GM23338 (cell line): ENCODE measurements at regions not wholly inside any gene's neighbourhood (a gene's known extent, or its start where the extent isn't known, plus 50 kb on each side); places are given as distances from the start of the nearest gene placed in this dataset.

ENCODE experiments used
- ATAC-seq: fragments of 200-7000 bp; cut with Tn5 transposase; 3 replicates; pipeline ENCODE4 v1.9.1; 2020
- DNase-seq: peaks from one replicate; pipeline ENCODE4 v3.0.0-alpha.2; 2015; ENCODE audit warnings: low spot score
- H2AFZ ChIP-seq: fragments of 200-600 bp; sonication (generic); 2 replicates; pipeline ENCODE4 v1.8.0; 2016; ENCODE audit warnings: antibody characterized with exemption, mild to moderate bottlenecking, moderate library complexity
- H3F3A ChIP-seq: fragments of 200-600 bp; sonication (generic); replicated peaks from 2 replicates; pipeline ENCODE4 v1.8.0; 2017; ENCODE audit warnings: antibody characterized with exemption, mixed run types, low read depth
- H3K27ac ChIP-seq: fragments of 200-600 bp; sonication (generic); 2 replicates; pipeline ENCODE4 v1.6.1; 2016; ENCODE audit warnings: low read depth
- H3K27me3 ChIP-seq: fragments of 200-600 bp; sonication (generic); 2 replicates; pipeline ENCODE4 v1.8.0; 2016; ENCODE audit warnings: mild to moderate bottlenecking, mixed run types, moderate library complexity; ENCODE audit not compliant: insufficient read depth
- H3K36me3 ChIP-seq: fragments of 200-600 bp; sonication (generic); 2 replicates; pipeline ENCODE4 v1.8.0; 2016; ENCODE audit warnings: mild to moderate bottlenecking; ENCODE audit not compliant: insufficient read depth
- H3K4me1 ChIP-seq: fragments of 200-600 bp; sonication (generic); 2 replicates; pipeline ENCODE4 v1.8.0; 2016; ENCODE audit warnings: mild to moderate bottlenecking, moderate library complexity; ENCODE audit not compliant: insufficient read depth
- H3K4me2 ChIP-seq: fragments of 200-600 bp; sonication (generic); 2 replicates; pipeline ENCODE4 v1.7.1; 2017; ENCODE audit warnings: mixed run types
- H3K4me3 ChIP-seq: fragments of 200-600 bp; sonication (generic); 2 replicates; pipeline ENCODE4 v1.6.1; 2016; ENCODE audit warnings: mixed run types
- H3K79me2 ChIP-seq: fragments of 200-600 bp; sonication (generic); replicated peaks from 2 replicates; pipeline ENCODE4 v1.8.0; 2017; ENCODE audit warnings: mild to moderate bottlenecking; ENCODE audit not compliant: insufficient read depth
- H3K9me2 ChIP-seq: fragments of 200-600 bp; sonication (generic); 2 replicates; pipeline ENCODE4 v1.8.0; 2017; ENCODE audit not compliant: insufficient read depth
- H4K20me1 ChIP-seq: fragments of 200-600 bp; sonication (generic); replicated peaks from 2 replicates; pipeline ENCODE4 v1.8.0; 2017; ENCODE audit warnings: mild to moderate bottlenecking; ENCODE audit not compliant: insufficient read depth
- H3K27ac Mint-ChIP-seq: 2 replicates; pipeline ENCODE4 v1.8.0; 2020; ENCODE audit warnings: inconsistent platforms, mild to moderate bottlenecking, moderate library complexity, mixed read lengths
- H3K27me3 Mint-ChIP-seq: 3 replicates; pipeline ENCODE4 v1.8.0; 2022; ENCODE audit warnings: low read depth, mild to moderate bottlenecking, moderate library complexity, mixed read lengths, inconsistent platforms; ENCODE audit not compliant: insufficient read depth, poor library complexity
- H3K36me3 Mint-ChIP-seq: 3 replicates; pipeline ENCODE4 v1.8.0; 2021; ENCODE audit warnings: low read depth, mild to moderate bottlenecking, inconsistent platforms, moderate library complexity, mixed read lengths
- H3K4me1 Mint-ChIP-seq: 3 replicates; pipeline ENCODE4 v1.8.0; 2020; ENCODE audit warnings: mild to moderate bottlenecking, inconsistent platforms, mixed read lengths
- H3K4me3 Mint-ChIP-seq: 3 replicates; pipeline ENCODE4 v1.8.0; 2021; ENCODE audit warnings: moderate library complexity, mild to moderate bottlenecking, inconsistent platforms, mixed read lengths
- H3K9me3 Mint-ChIP-seq: 3 replicates; pipeline ENCODE4 v1.8.0; 2020; ENCODE audit warnings: moderate library complexity, mild to moderate bottlenecking, inconsistent platforms, mixed read lengths
- EZH2phosphoT487 ChIP-seq: fragments of 200-600 bp; sonication (generic); IDR thresholded peaks from one replicate; pipeline ENCODE4 v1.8.1; 2018; ENCODE audit warnings: antibody characterized with exemption; ENCODE audit not compliant: unreplicated experiment
- NANOG ChIP-seq: IDR thresholded peaks from 2 replicates; pipeline ENCODE4 v1.6.1; 2016; ENCODE audit warnings: antibody characterized with exemption, borderline replicate concordance
- POLR2AphosphoS5 ChIP-seq: IDR thresholded peaks from 2 replicates; pipeline ENCODE4 v1.6.1; 2016; ENCODE audit warnings: antibody characterized with exemption, low read depth
- STAT1 ChIP-seq: IDR thresholded peaks from one replicate; pipeline ENCODE4 v1.6.1; 2016; ENCODE audit warnings: antibody characterized with exemption; ENCODE audit not compliant: unreplicated experiment
- ZNF331 ChIP-seq: fragments of 250-450 bp; sonication (Bioruptor Pico); IDR thresholded peaks from 2 replicates; pipeline ENCODE4 v1.5.0; 2020; ENCODE audit warnings: low read depth, mild to moderate bottlenecking, moderate library complexity
- ZNF462 ChIP-seq: fragments of 250-450 bp; sonication (Bioruptor Pico); IDR thresholded peaks from 2 replicates; pipeline ENCODE4 v1.5.0; 2020; ENCODE audit warnings: mild to moderate bottlenecking, moderate library complexity
- TF ChIP-seq, protein P1 (sequence below): IDR thresholded peaks from one replicate; pipeline ENCODE4 v1.6.1; 2018; ENCODE audit warnings: antibody characterized with exemption; ENCODE audit not compliant: unreplicated experiment

DNA sequence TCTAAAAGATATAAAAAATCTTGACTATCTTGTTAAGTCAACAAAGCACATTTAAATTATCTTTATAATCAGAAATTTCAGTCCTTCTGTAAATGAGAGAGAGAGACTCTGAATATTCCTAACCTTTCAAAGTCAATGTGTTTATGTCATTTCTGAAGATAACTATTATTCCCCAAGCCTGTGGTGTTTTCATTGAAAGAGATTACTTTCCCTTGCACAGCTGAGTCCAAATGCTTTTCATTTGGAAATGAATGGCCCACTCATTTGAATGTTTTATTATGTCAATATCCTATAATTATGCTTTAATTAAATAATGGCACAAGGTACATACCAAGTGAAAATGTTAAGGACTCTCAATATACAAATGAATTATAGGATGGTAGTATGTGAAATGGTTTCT lies 680.0 kb upstream of the DPPA4 start:
- H3K27me3 Mint-ChIP-seq: peaks cover 1% of the 10 kb centered on the region
- H3K9me3 Mint-ChIP-seq: peaks cover 11% of the 10 kb centered on the region
- 0 out of 2 replicates have a peak overlapping the region, but pooled peaks have one; percentile 8 for H3K4me3 ChIP-seq
- no peaks in the 10 kb centered on the region for H3K9me2 ChIP-seq
- H3K4me1 ChIP-seq: peaks cover 42% of the 10 kb centered on the region
- peaks cover 43% of the 10 kb centered on the region for H3K4me1 Mint-ChIP-seq
- no peaks in the 10 kb centered on the region for H4K20me1 ChIP-seq
- DNase-seq: no peak
- ATAC-seq: no peak
- H2AFZ ChIP-seq: no peak overlapping the region
- H3F3A ChIP-seq: no peaks in the 10 kb centered on the region
- H3K4me2 ChIP-seq: peak overlapping the region; percentile 69
- no peaks in the 10 kb centered on the region for H3K36me3 ChIP-seq
- H3K27me3 ChIP-seq: no peaks in the 10 kb centered on the region
- no peaks in the 10 kb centered on the region for H3K79me2 ChIP-seq
- H3K4me3 Mint-ChIP-seq: no peak overlapping the region
- H3K27ac Mint-ChIP-seq: peak overlapping the region; percentile 82
- no peak overlapping the region; the same call in 1 of the 2 replicates for H3K27ac ChIP-seq
- no peak for TF ChIP-seq POLR2AphosphoS5
- TF ChIP-seq STAT1: no peak
- no peak for TF ChIP-seq ZNF462 (CRISPR knock-in tag)
- no peak for TF ChIP-seq EZH2phosphoT487
- TF ChIP-seq NANOG: peak; percentile 71; the same call in 1 of the 2 replicates
- H3K36me3 Mint-ChIP-seq: peaks cover 11% of the 10 kb centered on the region

DNA sequence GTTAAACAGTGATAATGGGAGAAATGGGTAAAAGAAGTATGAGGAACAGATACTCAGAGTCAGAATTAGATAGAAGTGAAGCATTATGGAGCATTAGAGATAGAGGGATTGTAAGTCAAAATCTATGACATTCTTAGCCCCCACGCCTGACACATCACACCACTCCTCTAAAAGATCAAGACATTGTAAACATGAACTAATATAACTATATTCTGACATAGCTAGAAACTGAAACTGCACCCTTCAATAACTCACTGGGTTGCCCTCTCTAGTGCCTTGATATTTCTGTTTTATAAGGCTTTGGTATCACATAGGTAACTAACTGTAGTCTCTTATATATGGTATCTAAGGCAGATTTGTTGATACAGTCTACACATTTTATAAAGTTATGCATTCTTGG lies 684.3 kb upstream of the DPPA4 start:
- no peaks in the 10 kb centered on the region for H4K20me1 ChIP-seq
- no peaks in the 10 kb centered on the region for H3K79me2 ChIP-seq
- H3K9me3 Mint-ChIP-seq: peaks cover 22% of the 10 kb centered on the region
- no peaks in the 10 kb centered on the region; the same call in 1 of the 2 replicates for H3K9me2 ChIP-seq
- DNase-seq: no peak
- H3K36me3 Mint-ChIP-seq: peaks cover 26% of the 10 kb centered on the region; the same call in 2 of the 3 replicates
- H3K4me1 Mint-ChIP-seq: peaks cover 31% of the 10 kb centered on the region
- no peak overlapping the region for H3K4me3 ChIP-seq
- H3K4me2 ChIP-seq: no peak overlapping the region
- no peaks in the 10 kb centered on the region for H3F3A ChIP-seq
- H3K4me3 Mint-ChIP-seq: no peak overlapping the region
- H3K36me3 ChIP-seq: no peaks in the 10 kb centered on the region
- H3K27ac ChIP-seq: no peak overlapping the region
- H3K4me1 ChIP-seq: peaks cover 30% of the 10 kb centered on the region
- H3K27ac Mint-ChIP-seq: no peak overlapping the region
- no peak for ATAC-seq
- no peak overlapping the region for H2AFZ ChIP-seq
- no peaks in the 10 kb centered on the region for H3K27me3 Mint-ChIP-seq
- H3K27me3 ChIP-seq: no peaks in the 10 kb centered on the region
- no peak for TF ChIP-seq ZNF331 (CRISPR knock-in tag)
- TF ChIP-seq, protein P1, sequence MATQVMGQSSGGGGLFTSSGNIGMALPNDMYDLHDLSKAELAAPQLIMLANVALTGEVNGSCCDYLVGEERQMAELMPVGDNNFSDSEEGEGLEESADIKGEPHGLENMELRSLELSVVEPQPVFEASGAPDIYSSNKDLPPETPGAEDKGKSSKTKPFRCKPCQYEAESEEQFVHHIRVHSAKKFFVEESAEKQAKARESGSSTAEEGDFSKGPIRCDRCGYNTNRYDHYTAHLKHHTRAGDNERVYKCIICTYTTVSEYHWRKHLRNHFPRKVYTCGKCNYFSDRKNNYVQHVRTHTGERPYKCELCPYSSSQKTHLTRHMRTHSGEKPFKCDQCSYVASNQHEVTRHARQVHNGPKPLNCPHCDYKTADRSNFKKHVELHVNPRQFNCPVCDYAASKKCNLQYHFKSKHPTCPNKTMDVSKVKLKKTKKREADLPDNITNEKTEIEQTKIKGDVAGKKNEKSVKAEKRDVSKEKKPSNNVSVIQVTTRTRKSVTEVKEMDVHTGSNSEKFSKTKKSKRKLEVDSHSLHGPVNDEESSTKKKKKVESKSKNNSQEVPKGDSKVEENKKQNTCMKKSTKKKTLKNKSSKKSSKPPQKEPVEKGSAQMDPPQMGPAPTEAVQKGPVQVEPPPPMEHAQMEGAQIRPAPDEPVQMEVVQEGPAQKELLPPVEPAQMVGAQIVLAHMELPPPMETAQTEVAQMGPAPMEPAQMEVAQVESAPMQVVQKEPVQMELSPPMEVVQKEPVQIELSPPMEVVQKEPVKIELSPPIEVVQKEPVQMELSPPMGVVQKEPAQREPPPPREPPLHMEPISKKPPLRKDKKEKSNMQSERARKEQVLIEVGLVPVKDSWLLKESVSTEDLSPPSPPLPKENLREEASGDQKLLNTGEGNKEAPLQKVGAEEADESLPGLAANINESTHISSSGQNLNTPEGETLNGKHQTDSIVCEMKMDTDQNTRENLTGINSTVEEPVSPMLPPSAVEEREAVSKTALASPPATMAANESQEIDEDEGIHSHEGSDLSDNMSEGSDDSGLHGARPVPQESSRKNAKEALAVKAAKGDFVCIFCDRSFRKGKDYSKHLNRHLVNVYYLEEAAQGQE: no peak
